Caco-2 (cell line): ENCODE measurements at regions not wholly inside any gene's neighbourhood (a gene's known extent, or its start where the extent isn't known, plus 50 kb on each side); places are given as distances from the start of the nearest gene placed in this dataset.
"Not testable (repeated sequence)": the region's sequence is repeated elsewhere in the genome, so short reads cannot be mapped to it uniquely, and the experiment has no call there.

ENCODE experiments used
- BruUV-seq: library from RNA; stranded (reverse); fragments of 400-500 nt; replicated peaks from 2 replicates; lab custom pipeline; 2021; lab: Mats Ljungman, UMichigan
- CTCF ChIA-PET: fragments of 300-600 bp; sonication (Branson Sonifier 250); formaldehyde crosslinking; loops from one replicate; lab custom pipeline; 2022; ENCODE audit warnings: antibody characterized with exemption; lab: Charles Lee
- POLR2A ChIA-PET: fragments of 300-600 bp; sonication (Branson Sonifier 250); formaldehyde crosslinking; loops from one replicate; lab custom pipeline; 2022; ENCODE audit warnings: antibody characterized with exemption; lab: Charles Lee
- DNase-seq, 2 experiments: peaks; one replicate each; pipeline versions ENCODE4 v3.0.0 to v3.0.0-alpha.2; 2020 to 2022
- H3K27me3 ChIP-seq: replicated peaks from 2 replicates; pipeline ENCODE4 v1.6.0; 2011; ENCODE audit warnings: low read length; ENCODE audit not compliant: control insufficient read depth, insufficient read depth
- H3K36me3 ChIP-seq: 2 replicates; pipeline ENCODE4 v1.5.1; 2011; ENCODE audit warnings: low read length; ENCODE audit not compliant: control insufficient read depth, insufficient read depth
- H3K4me1 ChIP-seq: fragments of 250-450 bp; sonication (Bioruptor Pico); 2 replicates; pipeline ENCODE4 v1.5.1; 2020; ENCODE audit warnings: mild to moderate bottlenecking
- H3K4me3 ChIP-seq: 2 replicates; pipeline ENCODE4 v1.5.1; 2011; ENCODE audit warnings: low read depth, mild to moderate bottlenecking, control low read depth, low read length
- H3K9me3 ChIP-seq: fragments of 250-450 bp; sonication (Bioruptor Pico); 2 replicates; pipeline ENCODE4 v1.5.1; 2020; ENCODE audit warnings: mild to moderate bottlenecking, moderate library complexity
- H3K27ac Mint-ChIP-seq: one replicate; pipeline ENCODE4 v1.8.0; 2022; ENCODE audit warnings: mixed read lengths; ENCODE audit not compliant: unreplicated experiment
- H3K27me3 Mint-ChIP-seq: one replicate; pipeline ENCODE4 v1.8.0; 2022; ENCODE audit warnings: mixed read lengths; ENCODE audit not compliant: insufficient read depth, unreplicated experiment
- H3K36me3 Mint-ChIP-seq: one replicate; pipeline ENCODE4 v1.8.0; 2022; ENCODE audit warnings: mild to moderate bottlenecking, mixed read lengths; ENCODE audit not compliant: insufficient read depth, unreplicated experiment
- H3K4me1 Mint-ChIP-seq: one replicate; pipeline ENCODE4 v1.8.0; 2022; ENCODE audit warnings: low read depth, mixed read lengths; ENCODE audit not compliant: unreplicated experiment
- H3K4me3 Mint-ChIP-seq: one replicate; pipeline ENCODE4 v1.8.0; 2022; ENCODE audit warnings: mild to moderate bottlenecking, moderate library complexity, mixed read lengths; ENCODE audit not compliant: unreplicated experiment
- H3K9me3 Mint-ChIP-seq: one replicate; pipeline ENCODE4 v1.8.0; 2022; ENCODE audit warnings: mixed read lengths; ENCODE audit not compliant: unreplicated experiment
- intact Hi-C: fragments of 100-400 bp; cut with micrococcal nuclease; formaldehyde crosslinking; loops from one replicate; pipeline ENCODE4 v1.10.0; 2022; ENCODE audit not compliant: unreplicated experiment

DNA sequence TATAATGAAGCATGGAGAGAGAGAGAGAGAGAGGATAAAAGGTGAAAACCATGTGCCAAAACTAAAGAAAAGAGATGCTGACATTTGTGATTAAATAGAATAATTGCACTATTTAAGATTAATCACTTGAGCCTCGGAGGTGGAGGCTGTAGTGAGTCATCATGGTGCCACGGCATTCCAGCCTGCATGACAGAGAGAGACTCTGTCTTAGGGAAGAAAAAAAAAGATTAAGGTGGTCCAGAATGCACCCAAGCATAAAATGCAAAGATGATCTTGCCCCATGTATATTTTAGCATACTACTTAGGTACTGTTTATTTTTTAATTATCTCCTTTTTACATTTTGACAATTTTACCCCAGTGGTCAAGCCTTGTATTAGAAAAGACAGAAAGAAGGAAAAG lies 742.5 kb downstream of the SPATA31A1 start:
- H3K27me3 ChIP-seq, H3K4me3 Mint-ChIP-seq, H3K27ac Mint-ChIP-seq, intact Hi-C loops, H3K9me3 Mint-ChIP-seq, H3K4me1 ChIP-seq, CTCF ChIA-PET, H3K4me3 ChIP-seq, H3K4me1 Mint-ChIP-seq, H3K9me3 ChIP-seq, POLR2A ChIA-PET, H3K36me3 Mint-ChIP-seq, DNase-seq, H3K27me3 Mint-ChIP-seq, BruUV-seq, H3K36me3 ChIP-seq: not testable (repeated sequence)

DNA sequence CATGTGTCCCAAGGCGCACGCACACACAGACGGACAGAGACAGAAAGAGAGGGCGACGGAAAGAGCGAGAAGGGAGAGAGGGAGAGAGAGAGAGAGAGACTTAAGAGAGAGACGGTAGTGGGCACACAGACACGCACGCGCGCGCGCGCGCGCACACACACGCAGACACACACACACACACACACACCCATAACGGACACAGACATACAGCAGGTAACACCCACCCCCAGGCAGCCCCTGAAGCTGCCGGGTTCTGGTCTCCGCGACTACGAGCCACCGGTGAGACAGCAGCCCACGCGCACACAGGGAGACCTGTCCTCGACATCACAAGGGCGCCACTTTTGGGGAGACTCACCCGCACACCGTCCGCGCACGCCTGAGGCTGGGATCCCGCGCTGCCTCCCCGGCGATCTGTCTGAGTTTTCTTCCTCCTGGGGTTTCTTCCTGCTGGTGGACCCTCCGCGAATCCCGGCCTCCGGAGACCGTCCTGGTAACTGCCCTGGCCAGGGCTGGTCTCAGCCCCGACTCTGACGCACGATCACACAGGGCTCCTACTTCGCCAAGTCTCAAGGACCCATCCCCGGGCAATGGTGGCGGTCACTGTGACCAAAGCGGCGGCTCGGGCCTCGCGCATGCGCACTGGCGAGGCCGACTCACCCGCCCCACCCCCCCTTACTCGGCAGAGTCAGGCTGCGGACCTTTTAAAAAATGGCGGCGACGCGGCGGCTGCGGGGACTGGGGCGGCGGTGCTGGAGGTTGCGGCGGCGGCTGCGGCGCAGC lies 750.7 kb downstream of the SPATA31A1 start:
- H3K4me3 ChIP-seq, POLR2A ChIA-PET, H3K4me1 ChIP-seq, intact Hi-C loops, H3K36me3 Mint-ChIP-seq, DNase-seq, H3K9me3 ChIP-seq, H3K4me1 Mint-ChIP-seq, CTCF ChIA-PET, H3K27me3 Mint-ChIP-seq, H3K9me3 Mint-ChIP-seq, H3K27ac Mint-ChIP-seq, H3K36me3 ChIP-seq, H3K27me3 ChIP-seq, BruUV-seq: not testable (repeated sequence)
- H3K4me3 Mint-ChIP-seq: peak overlapping the region; percentile 74

DNA sequence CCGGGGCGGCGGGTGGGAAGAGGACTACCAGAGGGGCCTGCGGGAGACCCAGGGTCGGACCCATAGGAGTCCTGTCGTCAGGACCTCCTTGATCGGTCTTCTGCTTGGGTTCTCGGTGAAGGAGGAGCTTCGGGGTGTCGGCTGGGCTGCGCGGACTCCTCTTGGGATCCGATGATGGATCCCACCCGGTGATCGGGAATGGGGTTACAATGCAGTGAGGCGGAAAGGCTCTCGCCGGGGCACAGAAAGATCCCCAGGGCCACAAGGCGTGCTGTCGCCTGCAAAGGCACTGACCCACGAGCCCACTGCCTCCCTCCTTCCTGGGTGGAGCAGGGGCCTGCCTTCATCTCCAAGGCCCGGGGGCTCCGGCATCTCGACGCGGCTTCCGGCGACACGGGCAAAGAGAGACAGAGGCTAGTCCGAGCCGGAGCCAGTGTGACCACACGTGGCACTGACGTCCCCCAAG lies 751.3 kb downstream of the SPATA31A1 start:
- H3K9me3 ChIP-seq, DNase-seq, H3K27me3 ChIP-seq, CTCF ChIA-PET, H3K9me3 Mint-ChIP-seq, POLR2A ChIA-PET, H3K4me1 ChIP-seq, H3K27me3 Mint-ChIP-seq, H3K36me3 ChIP-seq, H3K36me3 Mint-ChIP-seq, intact Hi-C loops, H3K4me3 Mint-ChIP-seq, H3K4me3 ChIP-seq, H3K4me1 Mint-ChIP-seq, H3K27ac Mint-ChIP-seq, BruUV-seq: not testable (repeated sequence)

DNA sequence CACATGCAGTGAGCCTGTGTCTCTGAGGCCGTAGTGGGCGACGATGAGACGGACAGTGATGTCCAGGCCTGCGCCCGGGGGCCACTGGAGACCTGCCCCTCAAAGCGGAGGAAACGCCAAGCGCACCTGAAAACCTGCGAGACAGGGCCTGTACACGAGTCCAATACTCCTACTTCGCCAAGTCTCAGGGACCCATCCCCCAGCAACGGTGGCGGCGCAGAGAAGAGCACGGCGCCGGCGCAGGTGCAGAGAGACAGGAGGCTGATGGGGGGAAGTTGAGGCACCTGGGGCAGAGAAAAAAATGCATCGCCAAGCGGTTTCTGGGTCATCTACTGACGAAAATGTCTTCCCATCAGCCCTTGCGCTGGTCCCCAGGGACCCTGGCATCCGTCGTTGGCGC lies 751.8 kb downstream of the SPATA31A1 start:
- H3K36me3 ChIP-seq, H3K9me3 ChIP-seq, H3K36me3 Mint-ChIP-seq, H3K4me1 Mint-ChIP-seq, intact Hi-C loops, H3K4me1 ChIP-seq, POLR2A ChIA-PET, CTCF ChIA-PET, BruUV-seq, DNase-seq, H3K4me3 ChIP-seq, H3K27ac Mint-ChIP-seq, H3K4me3 Mint-ChIP-seq, H3K27me3 Mint-ChIP-seq, H3K27me3 ChIP-seq, H3K9me3 Mint-ChIP-seq: not testable (repeated sequence)

DNA sequence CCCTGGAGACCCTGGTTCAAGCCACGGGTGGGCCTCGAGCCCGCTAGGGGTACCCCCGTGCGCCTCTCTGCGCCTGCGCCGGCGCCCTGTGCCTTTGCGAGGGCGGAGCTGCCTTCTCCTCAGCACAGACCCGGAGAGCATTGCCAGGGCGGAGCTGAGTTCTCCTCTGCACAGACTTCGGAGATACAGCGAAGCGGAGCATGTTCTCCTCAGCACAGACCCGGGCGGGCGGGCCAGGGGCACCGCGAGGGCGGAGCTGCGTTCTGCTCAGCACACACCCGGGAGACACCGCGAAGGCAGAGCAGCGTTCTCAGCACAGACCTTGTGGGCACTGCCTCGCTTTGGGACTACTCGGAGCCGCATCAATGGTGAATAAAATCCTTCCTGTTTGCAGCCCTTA lies 753.0 kb downstream of the SPATA31A1 start:
- H3K9me3 ChIP-seq, H3K36me3 Mint-ChIP-seq, POLR2A ChIA-PET, H3K4me1 ChIP-seq, H3K4me3 ChIP-seq, H3K27me3 ChIP-seq, H3K36me3 ChIP-seq, H3K4me1 Mint-ChIP-seq, intact Hi-C loops, CTCF ChIA-PET, H3K4me3 Mint-ChIP-seq, BruUV-seq, H3K9me3 Mint-ChIP-seq, H3K27ac Mint-ChIP-seq, H3K27me3 Mint-ChIP-seq, DNase-seq: not testable (repeated sequence)

DNA sequence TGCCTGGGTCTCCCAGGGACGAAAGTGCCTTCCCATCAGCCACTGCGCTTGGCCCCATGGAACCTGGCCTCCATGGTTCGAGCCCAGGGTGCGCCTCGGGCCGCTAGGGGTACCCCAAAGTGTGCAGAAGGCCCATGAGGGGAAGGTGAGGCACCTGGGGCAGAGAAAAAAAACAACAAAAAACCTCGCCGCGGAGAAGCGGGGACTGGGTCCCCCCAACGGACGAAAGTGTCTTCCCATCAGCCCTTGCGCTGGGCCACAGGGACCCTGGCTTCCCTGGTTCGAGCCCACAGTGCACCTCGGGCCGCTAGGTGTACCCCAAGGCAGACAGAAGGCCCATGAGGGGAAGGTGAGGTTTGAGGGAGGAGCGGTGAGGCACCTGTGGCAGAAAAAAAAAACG lies 755.3 kb downstream of the SPATA31A1 start:
- H3K9me3 Mint-ChIP-seq, BruUV-seq, H3K4me1 Mint-ChIP-seq, H3K27me3 ChIP-seq, H3K27me3 Mint-ChIP-seq, CTCF ChIA-PET, POLR2A ChIA-PET, H3K36me3 Mint-ChIP-seq, H3K27ac Mint-ChIP-seq, H3K4me1 ChIP-seq, H3K36me3 ChIP-seq, H3K4me3 ChIP-seq, H3K4me3 Mint-ChIP-seq, H3K9me3 ChIP-seq, DNase-seq, intact Hi-C loops: not testable (repeated sequence)

DNA sequence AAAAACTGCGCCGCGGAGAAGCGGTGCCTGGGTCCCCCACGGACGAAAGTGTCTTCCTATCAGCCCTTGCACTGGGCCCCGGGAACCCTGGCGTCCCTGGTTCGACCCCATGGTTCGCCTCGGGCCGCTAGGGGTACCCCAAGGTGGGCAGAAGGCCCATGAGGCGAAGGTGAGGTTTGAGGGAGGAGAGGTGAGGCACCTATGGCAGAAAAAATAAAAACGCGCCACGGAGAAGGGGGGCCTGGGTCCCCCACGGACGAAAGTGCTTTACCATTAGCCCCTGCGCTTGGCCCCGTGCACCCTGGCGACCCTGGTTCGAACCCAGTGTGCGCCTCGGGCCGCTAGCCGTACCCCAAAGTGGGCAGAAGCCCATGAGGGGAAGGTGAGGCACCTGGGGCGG lies 756.1 kb downstream of the SPATA31A1 start:
- H3K27me3 ChIP-seq, DNase-seq, POLR2A ChIA-PET, BruUV-seq, H3K36me3 Mint-ChIP-seq, CTCF ChIA-PET, H3K4me1 Mint-ChIP-seq, H3K4me3 Mint-ChIP-seq, H3K9me3 Mint-ChIP-seq, intact Hi-C loops, H3K36me3 ChIP-seq, H3K27ac Mint-ChIP-seq, H3K4me1 ChIP-seq, H3K4me3 ChIP-seq, H3K27me3 Mint-ChIP-seq, H3K9me3 ChIP-seq: not testable (repeated sequence)
